WTC11 (cell line): ENCODE measurements at regions not wholly inside any gene's neighbourhood (a gene's known extent, or its start where the extent isn't known, plus 50 kb on each side); places are given as distances from the start of the nearest gene placed in this dataset.

Experiments used
- ATAC-seq: fragments of 200-7000 bp; cut with Tn5 transposase; 2 replicates; pipeline ENCODE4 v1.10.0; 2021; ENCODE audit warnings: mild to moderate bottlenecking, moderate library complexity
- CTCF ChIA-PET: fragments of 300-600 bp; sonication (Branson Sonifier 250); formaldehyde crosslinking; loops from one replicate; lab custom pipeline; 2021; ENCODE audit warnings: antibody characterized with exemption; lab: Charles Lee
- POLR2A ChIA-PET: fragments of 350-600 bp; sonication (Branson Sonifier 250); formaldehyde crosslinking; loops from one replicate; lab custom pipeline; 2021; ENCODE audit warnings: antibody characterized with exemption; lab: Charles Lee
- DNase-seq: peaks from one replicate; pipeline ENCODE4 v3.0.0; 2021; ENCODE audit warnings: low spot score
- H3K27ac Mint-ChIP-seq: 2 replicates; pipeline ENCODE4 v1.8.0; 2021; ENCODE audit warnings: mixed read lengths
- H3K27me3 Mint-ChIP-seq: 2 replicates; pipeline ENCODE4 v1.8.0; 2021; ENCODE audit warnings: low read depth, mild to moderate bottlenecking, moderate library complexity, mixed read lengths
- H3K36me3 Mint-ChIP-seq: 2 replicates; pipeline ENCODE4 v1.8.0; 2021; ENCODE audit warnings: mixed read lengths
- H3K4me1 Mint-ChIP-seq: 2 replicates; pipeline ENCODE4 v1.8.0; 2022; ENCODE audit warnings: mixed read lengths
- H3K4me3 Mint-ChIP-seq: 2 replicates; pipeline ENCODE4 v1.8.0; 2021; ENCODE audit warnings: mild to moderate bottlenecking, moderate library complexity, mixed read lengths
- H3K9me3 Mint-ChIP-seq: 2 replicates; pipeline ENCODE4 v1.8.0; 2021; ENCODE audit warnings: mixed read lengths
- JUN ChIP-seq: sonication (generic); formaldehyde crosslinking; IDR thresholded peaks from 2 replicates; pipeline ENCODE4 v1.8.0; 2023; ENCODE audit warnings: mild to moderate bottlenecking, missing genetic modification reagents
- NFATC4 ChIP-seq: fragments of 250-450 bp; sonication (Bioruptor Pico); IDR thresholded peaks from 2 replicates; pipeline ENCODE4 v1.9.0; 2021; ENCODE audit warnings: mild to moderate bottlenecking
- NFYB ChIP-seq: sonication (generic); formaldehyde crosslinking; conservative IDR thresholded peaks from 2 replicates; pipeline ENCODE4 v1.8.0; 2022; ENCODE audit warnings: low read depth, missing genetic modification reagents
- NR3C1 ChIP-seq: sonication (generic); formaldehyde crosslinking; conservative IDR thresholded peaks from 2 replicates; pipeline ENCODE4 v1.8.1; 2023; ENCODE audit warnings: low read depth, mild to moderate bottlenecking, missing genetic modification reagents
- RORB ChIP-seq: fragments of 250-450 bp; sonication (Bioruptor Pico); IDR thresholded peaks from 2 replicates; pipeline ENCODE4 v1.9.0; 2021; ENCODE audit warnings: mild to moderate bottlenecking
- TEAD1 ChIP-seq: sonication (generic); formaldehyde crosslinking; IDR thresholded peaks from 2 replicates; pipeline ENCODE4 v1.8.0; 2022; ENCODE audit warnings: mild to moderate bottlenecking, missing genetic modification reagents
- ZBTB21 ChIP-seq: sonication (generic); formaldehyde crosslinking; IDR thresholded peaks from 2 replicates; pipeline ENCODE4 v1.8.1; 2023; ENCODE audit warnings: mild to moderate bottlenecking, missing genetic modification reagents, borderline replicate concordance
- ZNF219 ChIP-seq: sonication (generic); formaldehyde crosslinking; IDR thresholded peaks from 2 replicates; pipeline ENCODE4 v1.8.0; 2023; ENCODE audit warnings: missing genetic modification reagents, mild to moderate bottlenecking, borderline replicate concordance
- TF ChIP-seq, protein P1 (sequence below): sonication (generic); formaldehyde crosslinking; IDR thresholded peaks from 2 replicates; pipeline ENCODE4 v1.8.0; 2023; ENCODE audit warnings: missing genetic modification reagents, mild to moderate bottlenecking, borderline replicate concordance
- TF ChIP-seq, protein P2 (sequence below): sonication (generic); formaldehyde crosslinking; IDR thresholded peaks from 2 replicates; pipeline ENCODE4 v1.8.1; 2023; ENCODE audit warnings: mild to moderate bottlenecking, missing genetic modification reagents, borderline replicate concordance
- TF ChIP-seq, protein P3 (sequence below): sonication (generic); formaldehyde crosslinking; IDR thresholded peaks from 2 replicates; pipeline ENCODE4 v1.8.1; 2022; ENCODE audit warnings: mild to moderate bottlenecking, moderate library complexity, missing genetic modification reagents
- TF ChIP-seq, protein P4 (sequence below): fragments of 250-450 bp; sonication (Bioruptor Pico); conservative IDR thresholded peaks from 2 replicates; pipeline ENCODE4 v1.9.0; 2021; ENCODE audit warnings: mild to moderate bottlenecking
- TF ChIP-seq, protein P5 (sequence below): sonication (generic); formaldehyde crosslinking; IDR thresholded peaks from 2 replicates; pipeline ENCODE4 v1.8.1; 2023; ENCODE audit warnings: mild to moderate bottlenecking, missing genetic modification reagents, moderate library complexity
- TF ChIP-seq, protein P6 (sequence below): sonication (generic); formaldehyde crosslinking; IDR thresholded peaks from 2 replicates; pipeline ENCODE4 v1.8.0; 2022; ENCODE audit warnings: mild to moderate bottlenecking, missing genetic modification reagents
- TF ChIP-seq, protein P7 (sequence below): sonication (generic); formaldehyde crosslinking; conservative IDR thresholded peaks from 2 replicates; pipeline ENCODE4 v1.8.1; 2023; ENCODE audit warnings: mild to moderate bottlenecking, low read depth, missing genetic modification reagents, moderate library complexity
- TF ChIP-seq, protein P8 (sequence below): sonication (generic); formaldehyde crosslinking; IDR thresholded peaks from 2 replicates; pipeline ENCODE4 v1.8.1; 2022; ENCODE audit warnings: missing genetic modification reagents, borderline replicate concordance
- TF ChIP-seq, protein P9 (sequence below): sonication (generic); formaldehyde crosslinking; IDR thresholded peaks from 2 replicates; pipeline ENCODE4 v1.8.0; 2023; ENCODE audit warnings: mild to moderate bottlenecking, missing genetic modification reagents

DNA sequence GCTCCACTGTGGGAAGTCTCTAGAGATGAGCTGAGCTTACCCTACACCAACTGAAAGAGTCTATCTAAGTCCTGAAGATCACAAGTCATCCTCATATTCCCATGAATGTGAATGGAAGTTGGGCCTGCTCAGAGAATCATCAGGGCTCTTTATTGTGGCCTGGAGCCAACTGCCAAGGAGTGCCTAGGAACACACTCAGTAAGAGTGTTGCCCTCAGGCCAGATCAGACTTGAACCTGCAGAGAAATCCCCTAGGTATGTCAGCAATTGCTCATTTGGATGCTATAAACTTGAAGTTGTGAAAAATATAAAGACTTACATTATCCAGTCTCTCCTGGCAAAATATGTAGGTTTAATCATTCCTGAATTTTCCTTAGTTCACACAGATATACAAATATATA, 1070.2 kb downstream of the EFNB2 start:
- no peak overlapping the region for H3K27ac Mint-ChIP-seq
- peaks cover 15% of the 10 kb centered on the region for H3K4me1 Mint-ChIP-seq
- peaks cover 3% of the 10 kb centered on the region; the same call in 1 of the 2 replicates for H3K27me3 Mint-ChIP-seq
- POLR2A ChIA-PET = no interaction called here
- H3K9me3 Mint-ChIP-seq = peaks cover 16% of the 10 kb centered on the region
- CTCF ChIA-PET = no interaction called here
- H3K4me3 Mint-ChIP-seq = no peak overlapping the region
- DNase-seq (no peak), ATAC-seq (no peak)
- peaks cover 7% of the 10 kb centered on the region for H3K36me3 Mint-ChIP-seq
- TF ChIP-seq, protein P1, sequence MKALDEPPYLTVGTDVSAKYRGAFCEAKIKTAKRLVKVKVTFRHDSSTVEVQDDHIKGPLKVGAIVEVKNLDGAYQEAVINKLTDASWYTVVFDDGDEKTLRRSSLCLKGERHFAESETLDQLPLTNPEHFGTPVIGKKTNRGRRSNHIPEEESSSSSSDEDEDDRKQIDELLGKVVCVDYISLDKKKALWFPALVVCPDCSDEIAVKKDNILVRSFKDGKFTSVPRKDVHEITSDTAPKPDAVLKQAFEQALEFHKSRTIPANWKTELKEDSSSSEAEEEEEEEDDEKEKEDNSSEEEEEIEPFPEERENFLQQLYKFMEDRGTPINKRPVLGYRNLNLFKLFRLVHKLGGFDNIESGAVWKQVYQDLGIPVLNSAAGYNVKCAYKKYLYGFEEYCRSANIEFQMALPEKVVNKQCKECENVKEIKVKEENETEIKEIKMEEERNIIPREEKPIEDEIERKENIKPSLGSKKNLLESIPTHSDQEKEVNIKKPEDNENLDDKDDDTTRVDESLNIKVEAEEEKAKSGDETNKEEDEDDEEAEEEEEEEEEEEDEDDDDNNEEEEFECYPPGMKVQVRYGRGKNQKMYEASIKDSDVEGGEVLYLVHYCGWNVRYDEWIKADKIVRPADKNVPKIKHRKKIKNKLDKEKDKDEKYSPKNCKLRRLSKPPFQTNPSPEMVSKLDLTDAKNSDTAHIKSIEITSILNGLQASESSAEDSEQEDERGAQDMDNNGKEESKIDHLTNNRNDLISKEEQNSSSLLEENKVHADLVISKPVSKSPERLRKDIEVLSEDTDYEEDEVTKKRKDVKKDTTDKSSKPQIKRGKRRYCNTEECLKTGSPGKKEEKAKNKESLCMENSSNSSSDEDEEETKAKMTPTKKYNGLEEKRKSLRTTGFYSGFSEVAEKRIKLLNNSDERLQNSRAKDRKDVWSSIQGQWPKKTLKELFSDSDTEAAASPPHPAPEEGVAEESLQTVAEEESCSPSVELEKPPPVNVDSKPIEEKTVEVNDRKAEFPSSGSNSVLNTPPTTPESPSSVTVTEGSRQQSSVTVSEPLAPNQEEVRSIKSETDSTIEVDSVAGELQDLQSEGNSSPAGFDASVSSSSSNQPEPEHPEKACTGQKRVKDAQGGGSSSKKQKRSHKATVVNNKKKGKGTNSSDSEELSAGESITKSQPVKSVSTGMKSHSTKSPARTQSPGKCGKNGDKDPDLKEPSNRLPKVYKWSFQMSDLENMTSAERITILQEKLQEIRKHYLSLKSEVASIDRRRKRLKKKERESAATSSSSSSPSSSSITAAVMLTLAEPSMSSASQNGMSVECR (CRISPR knock-in tag) = no peak
- TF ChIP-seq, protein P2, sequence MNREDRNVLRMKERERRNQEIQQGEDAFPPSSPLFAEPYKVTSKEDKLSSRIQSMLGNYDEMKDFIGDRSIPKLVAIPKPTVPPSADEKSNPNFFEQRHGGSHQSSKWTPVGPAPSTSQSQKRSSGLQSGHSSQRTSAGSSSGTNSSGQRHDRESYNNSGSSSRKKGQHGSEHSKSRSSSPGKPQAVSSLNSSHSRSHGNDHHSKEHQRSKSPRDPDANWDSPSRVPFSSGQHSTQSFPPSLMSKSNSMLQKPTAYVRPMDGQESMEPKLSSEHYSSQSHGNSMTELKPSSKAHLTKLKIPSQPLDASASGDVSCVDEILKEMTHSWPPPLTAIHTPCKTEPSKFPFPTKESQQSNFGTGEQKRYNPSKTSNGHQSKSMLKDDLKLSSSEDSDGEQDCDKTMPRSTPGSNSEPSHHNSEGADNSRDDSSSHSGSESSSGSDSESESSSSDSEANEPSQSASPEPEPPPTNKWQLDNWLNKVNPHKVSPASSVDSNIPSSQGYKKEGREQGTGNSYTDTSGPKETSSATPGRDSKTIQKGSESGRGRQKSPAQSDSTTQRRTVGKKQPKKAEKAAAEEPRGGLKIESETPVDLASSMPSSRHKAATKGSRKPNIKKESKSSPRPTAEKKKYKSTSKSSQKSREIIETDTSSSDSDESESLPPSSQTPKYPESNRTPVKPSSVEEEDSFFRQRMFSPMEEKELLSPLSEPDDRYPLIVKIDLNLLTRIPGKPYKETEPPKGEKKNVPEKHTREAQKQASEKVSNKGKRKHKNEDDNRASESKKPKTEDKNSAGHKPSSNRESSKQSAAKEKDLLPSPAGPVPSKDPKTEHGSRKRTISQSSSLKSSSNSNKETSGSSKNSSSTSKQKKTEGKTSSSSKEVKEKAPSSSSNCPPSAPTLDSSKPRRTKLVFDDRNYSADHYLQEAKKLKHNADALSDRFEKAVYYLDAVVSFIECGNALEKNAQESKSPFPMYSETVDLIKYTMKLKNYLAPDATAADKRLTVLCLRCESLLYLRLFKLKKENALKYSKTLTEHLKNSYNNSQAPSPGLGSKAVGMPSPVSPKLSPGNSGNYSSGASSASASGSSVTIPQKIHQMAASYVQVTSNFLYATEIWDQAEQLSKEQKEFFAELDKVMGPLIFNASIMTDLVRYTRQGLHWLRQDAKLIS (CRISPR knock-in tag) = no peak
- no peak for TF ChIP-seq JUN (CRISPR knock-in tag)
- TF ChIP-seq, protein P3, sequence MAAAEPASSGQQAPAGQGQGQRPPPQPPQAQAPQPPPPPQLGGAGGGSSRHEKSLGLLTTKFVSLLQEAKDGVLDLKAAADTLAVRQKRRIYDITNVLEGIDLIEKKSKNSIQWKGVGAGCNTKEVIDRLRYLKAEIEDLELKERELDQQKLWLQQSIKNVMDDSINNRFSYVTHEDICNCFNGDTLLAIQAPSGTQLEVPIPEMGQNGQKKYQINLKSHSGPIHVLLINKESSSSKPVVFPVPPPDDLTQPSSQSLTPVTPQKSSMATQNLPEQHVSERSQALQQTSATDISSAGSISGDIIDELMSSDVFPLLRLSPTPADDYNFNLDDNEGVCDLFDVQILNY (CRISPR knock-in tag) = no peak
- no peak for TF ChIP-seq RORB
- no peak for TF ChIP-seq NFATC4 (CRISPR knock-in tag)
- TF ChIP-seq, protein P4, sequence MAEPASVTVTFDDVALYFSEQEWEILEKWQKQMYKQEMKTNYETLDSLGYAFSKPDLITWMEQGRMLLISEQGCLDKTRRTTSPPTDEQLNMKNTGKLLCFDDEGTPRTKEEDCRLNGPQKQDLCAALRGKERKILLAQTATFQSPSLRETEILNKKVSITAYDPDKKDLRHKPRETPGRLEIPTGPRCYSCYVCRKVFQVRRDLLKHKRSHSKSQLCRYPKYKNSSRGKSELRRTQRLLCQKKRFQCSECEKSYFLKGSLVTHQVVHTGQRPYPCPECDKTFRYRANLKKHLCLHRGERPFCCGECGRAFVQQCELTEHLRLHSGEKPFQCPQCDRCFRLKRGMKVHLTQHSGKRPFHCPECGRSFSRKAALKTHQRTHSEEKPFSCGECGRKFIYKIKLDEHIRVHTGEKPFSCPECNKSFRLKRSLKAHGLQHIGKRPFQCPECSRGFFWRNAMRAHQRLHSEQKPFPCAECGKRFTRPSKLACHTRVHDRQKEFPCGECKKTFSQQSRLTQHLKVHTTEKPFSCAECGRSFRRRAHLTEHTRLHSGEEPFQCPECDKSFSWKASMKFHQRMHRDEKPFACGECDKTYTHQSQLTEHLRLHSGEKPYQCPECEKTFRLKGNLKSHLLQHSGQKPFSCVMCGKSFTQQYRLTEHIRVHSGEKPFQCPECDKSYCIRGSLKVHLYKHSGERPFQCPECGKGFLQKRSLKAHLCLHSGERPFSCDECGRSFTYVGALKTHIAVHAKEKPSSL (CRISPR knock-in tag) = no peak
- TF ChIP-seq, protein P5, sequence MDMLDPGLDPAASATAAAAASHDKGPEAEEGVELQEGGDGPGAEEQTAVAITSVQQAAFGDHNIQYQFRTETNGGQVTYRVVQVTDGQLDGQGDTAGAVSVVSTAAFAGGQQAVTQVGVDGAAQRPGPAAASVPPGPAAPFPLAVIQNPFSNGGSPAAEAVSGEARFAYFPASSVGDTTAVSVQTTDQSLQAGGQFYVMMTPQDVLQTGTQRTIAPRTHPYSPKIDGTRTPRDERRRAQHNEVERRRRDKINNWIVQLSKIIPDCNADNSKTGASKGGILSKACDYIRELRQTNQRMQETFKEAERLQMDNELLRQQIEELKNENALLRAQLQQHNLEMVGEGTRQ (CRISPR knock-in tag) = no peak
- TF ChIP-seq, protein P6, sequence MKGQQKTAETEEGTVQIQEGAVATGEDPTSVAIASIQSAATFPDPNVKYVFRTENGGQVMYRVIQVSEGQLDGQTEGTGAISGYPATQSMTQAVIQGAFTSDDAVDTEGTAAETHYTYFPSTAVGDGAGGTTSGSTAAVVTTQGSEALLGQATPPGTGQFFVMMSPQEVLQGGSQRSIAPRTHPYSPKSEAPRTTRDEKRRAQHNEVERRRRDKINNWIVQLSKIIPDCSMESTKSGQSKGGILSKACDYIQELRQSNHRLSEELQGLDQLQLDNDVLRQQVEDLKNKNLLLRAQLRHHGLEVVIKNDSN (CRISPR knock-in tag) = no peak
- TF ChIP-seq, protein P7, sequence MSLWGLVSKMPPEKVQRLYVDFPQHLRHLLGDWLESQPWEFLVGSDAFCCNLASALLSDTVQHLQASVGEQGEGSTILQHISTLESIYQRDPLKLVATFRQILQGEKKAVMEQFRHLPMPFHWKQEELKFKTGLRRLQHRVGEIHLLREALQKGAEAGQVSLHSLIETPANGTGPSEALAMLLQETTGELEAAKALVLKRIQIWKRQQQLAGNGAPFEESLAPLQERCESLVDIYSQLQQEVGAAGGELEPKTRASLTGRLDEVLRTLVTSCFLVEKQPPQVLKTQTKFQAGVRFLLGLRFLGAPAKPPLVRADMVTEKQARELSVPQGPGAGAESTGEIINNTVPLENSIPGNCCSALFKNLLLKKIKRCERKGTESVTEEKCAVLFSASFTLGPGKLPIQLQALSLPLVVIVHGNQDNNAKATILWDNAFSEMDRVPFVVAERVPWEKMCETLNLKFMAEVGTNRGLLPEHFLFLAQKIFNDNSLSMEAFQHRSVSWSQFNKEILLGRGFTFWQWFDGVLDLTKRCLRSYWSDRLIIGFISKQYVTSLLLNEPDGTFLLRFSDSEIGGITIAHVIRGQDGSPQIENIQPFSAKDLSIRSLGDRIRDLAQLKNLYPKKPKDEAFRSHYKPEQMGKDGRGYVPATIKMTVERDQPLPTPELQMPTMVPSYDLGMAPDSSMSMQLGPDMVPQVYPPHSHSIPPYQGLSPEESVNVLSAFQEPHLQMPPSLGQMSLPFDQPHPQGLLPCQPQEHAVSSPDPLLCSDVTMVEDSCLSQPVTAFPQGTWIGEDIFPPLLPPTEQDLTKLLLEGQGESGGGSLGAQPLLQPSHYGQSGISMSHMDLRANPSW (CRISPR knock-in tag) = no peak
- no peak for TF ChIP-seq TEAD1 (CRISPR knock-in tag)
- TF ChIP-seq ZNF219 (CRISPR knock-in tag) = no peak
- TF ChIP-seq, protein P8, sequence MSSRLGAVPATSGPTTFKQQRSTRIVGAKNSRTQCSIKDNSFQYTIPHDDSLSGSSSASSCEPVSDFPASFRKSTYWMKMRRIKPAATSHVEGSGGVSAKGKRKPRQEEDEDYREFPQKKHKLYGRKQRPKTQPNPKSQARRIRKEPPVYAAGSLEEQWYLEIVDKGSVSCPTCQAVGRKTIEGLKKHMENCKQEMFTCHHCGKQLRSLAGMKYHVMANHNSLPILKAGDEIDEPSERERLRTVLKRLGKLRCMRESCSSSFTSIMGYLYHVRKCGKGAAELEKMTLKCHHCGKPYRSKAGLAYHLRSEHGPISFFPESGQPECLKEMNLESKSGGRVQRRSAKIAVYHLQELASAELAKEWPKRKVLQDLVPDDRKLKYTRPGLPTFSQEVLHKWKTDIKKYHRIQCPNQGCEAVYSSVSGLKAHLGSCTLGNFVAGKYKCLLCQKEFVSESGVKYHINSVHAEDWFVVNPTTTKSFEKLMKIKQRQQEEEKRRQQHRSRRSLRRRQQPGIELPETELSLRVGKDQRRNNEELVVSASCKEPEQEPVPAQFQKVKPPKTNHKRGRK (CRISPR knock-in tag) = no peak
- TF ChIP-seq NFYB = no peak
- TF ChIP-seq NR3C1 (CRISPR knock-in tag) = no peak
- TF ChIP-seq ZBTB21 (CRISPR knock-in tag) = no peak
- TF ChIP-seq, protein P9, sequence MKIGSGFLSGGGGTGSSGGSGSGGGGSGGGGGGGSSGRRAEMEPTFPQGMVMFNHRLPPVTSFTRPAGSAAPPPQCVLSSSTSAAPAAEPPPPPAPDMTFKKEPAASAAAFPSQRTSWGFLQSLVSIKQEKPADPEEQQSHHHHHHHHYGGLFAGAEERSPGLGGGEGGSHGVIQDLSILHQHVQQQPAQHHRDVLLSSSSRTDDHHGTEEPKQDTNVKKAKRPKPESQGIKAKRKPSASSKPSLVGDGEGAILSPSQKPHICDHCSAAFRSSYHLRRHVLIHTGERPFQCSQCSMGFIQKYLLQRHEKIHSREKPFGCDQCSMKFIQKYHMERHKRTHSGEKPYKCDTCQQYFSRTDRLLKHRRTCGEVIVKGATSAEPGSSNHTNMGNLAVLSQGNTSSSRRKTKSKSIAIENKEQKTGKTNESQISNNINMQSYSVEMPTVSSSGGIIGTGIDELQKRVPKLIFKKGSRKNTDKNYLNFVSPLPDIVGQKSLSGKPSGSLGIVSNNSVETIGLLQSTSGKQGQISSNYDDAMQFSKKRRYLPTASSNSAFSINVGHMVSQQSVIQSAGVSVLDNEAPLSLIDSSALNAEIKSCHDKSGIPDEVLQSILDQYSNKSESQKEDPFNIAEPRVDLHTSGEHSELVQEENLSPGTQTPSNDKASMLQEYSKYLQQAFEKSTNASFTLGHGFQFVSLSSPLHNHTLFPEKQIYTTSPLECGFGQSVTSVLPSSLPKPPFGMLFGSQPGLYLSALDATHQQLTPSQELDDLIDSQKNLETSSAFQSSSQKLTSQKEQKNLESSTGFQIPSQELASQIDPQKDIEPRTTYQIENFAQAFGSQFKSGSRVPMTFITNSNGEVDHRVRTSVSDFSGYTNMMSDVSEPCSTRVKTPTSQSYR = no peak
